ENCODE measurements at regions not wholly inside any gene's neighbourhood (a gene's known extent, or its start where the extent isn't known, plus 50 kb on each side); places are given as distances from the start of the nearest gene placed in this dataset.

GRCh38 chr5:37955748-37956147, 115.9 kb upstream of the GDNF start:
- Histone ChIP-seq H3K4me2 (ENCODE audit: low read length) (no peak overlapping the region), H2AFZ (ENCODE audit: low read depth, low read length, poor library complexity, severe bottlenecking) (no peak overlapping the region), H3K27ac (ENCODE audit: low read depth, low read length) (no peak overlapping the region), H3K9me2 (ENCODE audit: insufficient read depth) (no peaks in the 10 kb centered on the region), H3K27me3 (ENCODE audit: insufficient read depth, low read length) (no peaks in the 10 kb centered on the region), H3K4me1 (ENCODE audit: control insufficient read depth in 1 of 2, insufficient read depth in 2 of 2, low read length in 2 of 2) (no peaks in the 10 kb centered on the region), H3K9me3 (ENCODE audit: control insufficient read depth in 1 of 2, insufficient read depth in 1 of 2, low read depth in 1 of 2, low read length in 2 of 2) (peaks cover 6 to 7% of the 10 kb centered on the region in 2 experiments; a peak in 2 of 4 replicates), H3K36me3 (ENCODE audit: control insufficient read depth in 1 of 2, insufficient read depth in 2 of 2, low read length in 2 of 2) (no peaks in the 10 kb centered on the region), H3K79me2 (ENCODE audit: insufficient read depth, low read length) (no peaks in the 10 kb centered on the region), H4K20me1 (ENCODE audit: insufficient read depth) (no peaks in the 10 kb centered on the region), H3K9ac (ENCODE audit: low read length) (no peak overlapping the region), H3K4me3 (replicated peaks in 1 of 2; ENCODE audit: low read depth in 1 of 2, low read length in 2 of 2) (no peak overlapping the region)
- RAD21 ChIA-PET (ENCODE audit: low non-redundant PET in 1 of 2, low total read pairs in 2 of 2, uncharacterized antibody in 2 of 2, unreplicated experiment in 2 of 2): no interaction called here
- intact Hi-C loops (cut with micrococcal nuclease): no loop called here
- ATAC-seq (no peak), DNase-seq (ENCODE audit: low read depth, low spot score) (no peak)
- no TSS peak for BruUV-seq (replicated peaks)
- CTCF ChIA-PET: no interaction called here
- POLR2A ChIA-PET: no interaction called here
- TF ChIP-seq EGR1 (IDR thresholded peaks at IDR 0.05; ENCODE audit: low read depth) (no peak), FOSL1 (IDR thresholded peaks at IDR 0.05; ENCODE audit: low read depth) (no peak), EZH2phosphoT487 (IDR thresholded peaks at IDR 0.05; ENCODE audit: borderline replicate concordance) (no peak), SRF (IDR thresholded peaks at IDR 0.05; ENCODE audit: low read depth) (no peak), CBX3 (IDR thresholded peaks at IDR 0.05; ENCODE audit: low read depth) (no peak), POLR2A (IDR thresholded peaks at IDR 0.05; ENCODE audit: borderline replicate concordance, extremely low read depth, insufficient read depth, insufficient read length) (no peak), JUND (IDR thresholded peaks at IDR 0.05) (no peak), ZFX (IDR thresholded peaks at IDR 0.05) (no peak), ELF1 (IDR thresholded peaks at IDR 0.05; ENCODE audit: borderline replicate concordance, low read depth) (no peak), TCF7L2 (IDR thresholded peaks at IDR 0.05; ENCODE audit: borderline replicate concordance, extremely low read depth, insufficient read depth, insufficient read length) (no peak), ZNF274 (IDR thresholded peaks at IDR 0.05; ENCODE audit: low read depth, low read length) (no peak)

- Histone ChIP-seq H3K9me3 (ENCODE audit: control insufficient read depth in 1 of 2, insufficient read depth in 1 of 2, low read depth in 1 of 2, low read length in 2 of 2) (peaks cover 6 to 7% of the 10 kb centered on the region in 2 experiments; a peak in 2 of 4 replicates), H3K79me2 (ENCODE audit: insufficient read depth, low read length) (no peaks in the 10 kb centered on the region), H4K20me1 (ENCODE audit: insufficient read depth) (no peaks in the 10 kb centered on the region), H3K27me3 (ENCODE audit: insufficient read depth, low read length) (no peaks in the 10 kb centered on the region), H3K4me1 (ENCODE audit: control insufficient read depth in 1 of 2, insufficient read depth in 2 of 2, low read length in 2 of 2) (no peaks in the 10 kb centered on the region), H3K36me3 (ENCODE audit: control insufficient read depth in 1 of 2, insufficient read depth in 2 of 2, low read length in 2 of 2) (no peaks in the 10 kb centered on the region), H3K27ac (ENCODE audit: low read depth, low read length) (no peak overlapping the region), H3K9ac (ENCODE audit: low read length) (no peak overlapping the region), H3K9me2 (ENCODE audit: insufficient read depth) (no peaks in the 10 kb centered on the region), H2AFZ (ENCODE audit: low read depth, low read length, poor library complexity, severe bottlenecking) (no peak overlapping the region), H3K4me3 (replicated peaks in 1 of 2; ENCODE audit: low read depth in 1 of 2, low read length in 2 of 2) (no peak overlapping the region), H3K4me2 (ENCODE audit: low read length) (no peak overlapping the region)
- DNase-seq (ENCODE audit: low read depth, low spot score): no peak
- POLR2A ChIA-PET: no interaction called here
- RAD21 ChIA-PET (ENCODE audit: low non-redundant PET in 1 of 2, low total read pairs in 2 of 2, uncharacterized antibody in 2 of 2, unreplicated experiment in 2 of 2): no interaction called here
- intact Hi-C loops (cut with micrococcal nuclease): no loop called here
- BruUV-seq (replicated peaks): no TSS peak
- CTCF ChIA-PET: no interaction called here
- no peak for ATAC-seq
- TF ChIP-seq SP1 (IDR thresholded peaks at IDR 0.05; ENCODE audit: low read depth): no peak
- TF ChIP-seq FOSL1 (IDR thresholded peaks at IDR 0.05; ENCODE audit: low read depth): no peak
- TF ChIP-seq JUND (IDR thresholded peaks at IDR 0.05): no peak
- no peak for TF ChIP-seq CBX3 (IDR thresholded peaks at IDR 0.05; ENCODE audit: low read depth)
- TF ChIP-seq SRF (IDR thresholded peaks at IDR 0.05; ENCODE audit: low read depth): no peak
- no peak for TF ChIP-seq ZNF274 (IDR thresholded peaks at IDR 0.05; ENCODE audit: low read depth, low read length)
- no peak for TF ChIP-seq EZH2phosphoT487 (IDR thresholded peaks at IDR 0.05; ENCODE audit: borderline replicate concordance)
- TF ChIP-seq MAX (IDR thresholded peaks at IDR 0.05): no peak
- no peak for TF ChIP-seq TCF7L2 (IDR thresholded peaks at IDR 0.05; ENCODE audit: borderline replicate concordance, extremely low read depth, insufficient read depth, insufficient read length)
- TF ChIP-seq SIN3A (IDR thresholded peaks at IDR 0.05; ENCODE audit: low read depth): no peak
- TF ChIP-seq, protein P1, sequence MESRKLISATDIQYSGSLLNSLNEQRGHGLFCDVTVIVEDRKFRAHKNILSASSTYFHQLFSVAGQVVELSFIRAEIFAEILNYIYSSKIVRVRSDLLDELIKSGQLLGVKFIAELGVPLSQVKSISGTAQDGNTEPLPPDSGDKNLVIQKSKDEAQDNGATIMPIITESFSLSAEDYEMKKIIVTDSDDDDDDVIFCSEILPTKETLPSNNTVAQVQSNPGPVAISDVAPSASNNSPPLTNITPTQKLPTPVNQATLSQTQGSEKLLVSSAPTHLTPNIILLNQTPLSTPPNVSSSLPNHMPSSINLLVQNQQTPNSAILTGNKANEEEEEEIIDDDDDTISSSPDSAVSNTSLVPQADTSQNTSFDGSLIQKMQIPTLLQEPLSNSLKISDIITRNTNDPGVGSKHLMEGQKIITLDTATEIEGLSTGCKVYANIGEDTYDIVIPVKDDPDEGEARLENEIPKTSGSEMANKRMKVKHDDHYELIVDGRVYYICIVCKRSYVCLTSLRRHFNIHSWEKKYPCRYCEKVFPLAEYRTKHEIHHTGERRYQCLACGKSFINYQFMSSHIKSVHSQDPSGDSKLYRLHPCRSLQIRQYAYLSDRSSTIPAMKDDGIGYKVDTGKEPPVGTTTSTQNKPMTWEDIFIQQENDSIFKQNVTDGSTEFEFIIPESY (IDR thresholded peaks at IDR 0.05; ENCODE audit: extremely low read depth, insufficient replicate concordance, low read length): no peak
- TF ChIP-seq YY1 (IDR thresholded peaks at IDR 0.05; ENCODE audit: extremely low read depth, insufficient replicate concordance, low read depth, low read length): no peak
- TF ChIP-seq POLR2A (IDR thresholded peaks at IDR 0.05; ENCODE audit: borderline replicate concordance, extremely low read depth, insufficient read depth, insufficient read length): no peak
- no peak for TF ChIP-seq EGR1 (IDR thresholded peaks at IDR 0.05; ENCODE audit: low read depth)
- no peak for TF ChIP-seq ELF1 (IDR thresholded peaks at IDR 0.05; ENCODE audit: borderline replicate concordance, low read depth)
- no peak for TF ChIP-seq POLR2AphosphoS5 (IDR thresholded peaks at IDR 0.05; ENCODE audit: low read depth, low read length)
- TF ChIP-seq CEBPB (IDR thresholded peaks at IDR 0.05; ENCODE audit: low read depth): no peak
Observed at GRCh38 chr5:37954561-37954960, 114.7 kb upstream of the GDNF start.
